ENCODE measurements at regions not wholly inside any gene's neighbourhood (a gene's known extent, or its start where the extent isn't known, plus 50 kb on each side); places are given as distances from the start of the nearest gene placed in this dataset.
A peak's percentile ranks its signal among the peaks of the same experiment; 100 is the strongest.

DNA sequence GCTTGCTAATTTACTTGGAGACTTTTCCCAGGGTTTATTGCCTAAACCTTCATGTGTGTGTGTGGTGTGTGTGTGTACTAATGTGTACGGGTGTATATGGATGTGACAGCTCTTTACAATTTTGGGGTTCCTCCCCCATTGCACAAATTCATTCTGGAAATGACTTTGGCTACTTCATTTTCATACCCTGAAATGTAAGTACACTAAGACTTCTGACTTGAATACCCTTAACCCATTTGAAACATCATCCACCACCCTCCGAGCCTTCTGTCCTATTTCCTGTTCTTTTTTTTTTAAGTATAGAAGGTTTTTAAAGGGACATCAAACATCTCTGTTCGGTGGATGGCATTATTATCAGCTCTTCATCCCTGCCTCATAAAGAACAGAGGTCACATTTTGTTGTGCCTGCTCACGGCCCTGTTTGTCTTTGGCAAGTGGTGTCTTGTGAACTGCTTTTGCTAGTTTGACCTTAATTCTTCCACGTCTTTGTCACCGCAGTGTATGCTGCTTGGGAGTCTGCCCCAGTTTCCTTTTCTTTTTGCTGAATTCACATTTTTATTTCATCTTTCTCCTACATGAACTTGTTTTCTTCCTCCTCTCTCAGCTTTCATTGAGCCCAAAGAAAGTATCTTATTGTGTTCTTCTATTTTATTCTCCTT, 228.3 kb downstream of the FOXO1 start:
- no peak overlapping the region for H3K4me3 ChIP-seq (replicated peaks in 1 of 2; ENCODE audit: low read depth in 2 of 2, low read length in 2 of 2)
- TF ChIP-seq, protein P1, sequence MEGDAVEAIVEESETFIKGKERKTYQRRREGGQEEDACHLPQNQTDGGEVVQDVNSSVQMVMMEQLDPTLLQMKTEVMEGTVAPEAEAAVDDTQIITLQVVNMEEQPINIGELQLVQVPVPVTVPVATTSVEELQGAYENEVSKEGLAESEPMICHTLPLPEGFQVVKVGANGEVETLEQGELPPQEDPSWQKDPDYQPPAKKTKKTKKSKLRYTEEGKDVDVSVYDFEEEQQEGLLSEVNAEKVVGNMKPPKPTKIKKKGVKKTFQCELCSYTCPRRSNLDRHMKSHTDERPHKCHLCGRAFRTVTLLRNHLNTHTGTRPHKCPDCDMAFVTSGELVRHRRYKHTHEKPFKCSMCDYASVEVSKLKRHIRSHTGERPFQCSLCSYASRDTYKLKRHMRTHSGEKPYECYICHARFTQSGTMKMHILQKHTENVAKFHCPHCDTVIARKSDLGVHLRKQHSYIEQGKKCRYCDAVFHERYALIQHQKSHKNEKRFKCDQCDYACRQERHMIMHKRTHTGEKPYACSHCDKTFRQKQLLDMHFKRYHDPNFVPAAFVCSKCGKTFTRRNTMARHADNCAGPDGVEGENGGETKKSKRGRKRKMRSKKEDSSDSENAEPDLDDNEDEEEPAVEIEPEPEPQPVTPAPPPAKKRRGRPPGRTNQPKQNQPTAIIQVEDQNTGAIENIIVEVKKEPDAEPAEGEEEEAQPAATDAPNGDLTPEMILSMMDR (IDR thresholded peaks at IDR 0.05; ENCODE audit: low read depth, low read length): no peak
- DNase-seq (ENCODE audit: low read depth in 2 of 2): peak in 1 of 2 donors; percentile 48

- TF ChIP-seq, protein P1 (IDR thresholded peaks at IDR 0.05; ENCODE audit: low read depth, low read length): no peak
- peak overlapping the region in 1 of 2 donors; percentile 12 for H3K4me3 ChIP-seq (replicated peaks in 1 of 2; ENCODE audit: low read depth in 2 of 2, low read length in 2 of 2)
- peak; percentile 68 to 71 for DNase-seq (ENCODE audit: low read depth in 2 of 2)
Measured at GRCh38 chr13:40438999-40439797, 227.2 kb downstream of the FOXO1 start.

DNA sequence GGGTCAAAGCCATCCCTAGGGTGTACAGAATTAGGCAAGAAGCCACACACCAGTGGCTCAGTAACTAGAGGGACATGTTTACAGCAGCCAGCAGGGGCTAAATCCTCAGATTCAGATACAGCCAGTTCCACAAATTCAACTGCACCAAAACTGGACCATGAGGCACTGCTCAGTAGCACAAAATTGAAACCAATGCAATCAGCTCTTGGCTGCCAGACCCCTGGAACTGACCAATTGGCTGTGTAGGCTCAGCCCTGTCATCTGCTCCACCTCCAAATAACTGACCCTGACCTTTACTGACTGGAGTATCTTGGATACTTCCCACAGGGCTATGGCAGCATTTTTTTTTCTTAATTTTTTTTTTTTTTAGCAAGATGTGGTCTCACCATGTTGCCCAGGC, 226.5 kb downstream of the FOXO1 start:
- peak in 1 of 2 donors; percentile 63 for DNase-seq (ENCODE audit: low read depth in 2 of 2)
- TF ChIP-seq, protein P1 (IDR thresholded peaks at IDR 0.05; ENCODE audit: low read depth, low read length): no peak
- no peak overlapping the region for H3K4me3 ChIP-seq (replicated peaks in 1 of 2; ENCODE audit: low read depth in 2 of 2, low read length in 2 of 2)

- TF ChIP-seq, protein P1 (IDR thresholded peaks at IDR 0.05; ENCODE audit: low read depth, low read length): no peak
Measured at GRCh38 chr13:40440990-40441820, 225.2 kb downstream of the FOXO1 start.

DNA sequence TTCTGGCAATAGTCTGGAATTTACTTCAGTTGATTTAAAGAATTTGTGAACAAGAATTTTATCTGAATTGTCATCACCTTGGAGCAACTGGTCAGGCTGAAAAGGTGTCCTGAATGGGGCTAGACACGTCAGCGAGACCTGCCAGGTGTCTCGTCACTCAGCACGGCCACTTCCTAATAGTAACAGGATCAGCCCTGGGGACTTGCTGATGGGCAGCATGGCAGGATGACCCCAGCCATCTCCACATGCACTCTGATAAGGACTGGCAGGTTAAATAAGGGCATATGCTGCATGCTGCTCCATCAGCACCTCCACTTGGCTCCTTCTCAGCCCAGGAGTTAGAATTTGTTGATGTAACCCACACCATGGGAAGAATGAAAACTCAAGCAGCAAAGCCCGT, 224.2 kb downstream of the FOXO1 start:
- DNase-seq (ENCODE audit: low read depth in 2 of 2): peak in 1 of 2 donors; percentile 51
- TF ChIP-seq, protein P1 (IDR thresholded peaks at IDR 0.05; ENCODE audit: low read depth, low read length): no peak

More at GRCh38 chr13:40440990-40441820, 225.2 kb downstream of the FOXO1 start:
- DNase-seq (ENCODE audit: low read depth in 2 of 2): peak; percentile 41 to 69
- no peak overlapping the region for H3K4me3 ChIP-seq (replicated peaks in 1 of 2; ENCODE audit: low read depth in 2 of 2, low read length in 2 of 2)

GRCh38 chr13:40442826-40443225, 223.6 kb downstream of the FOXO1 start:
- DNase-seq (ENCODE audit: low read depth in 2 of 2): no peak
- TF ChIP-seq, protein P1 (IDR thresholded peaks at IDR 0.05; ENCODE audit: low read depth, low read length): no peak
- no peak overlapping the region for H3K4me3 ChIP-seq (replicated peaks in 1 of 2; ENCODE audit: low read depth in 2 of 2, low read length in 2 of 2)

More for the DNA sequence above, 224.2 kb downstream of the FOXO1 start:
- no peak overlapping the region for H3K4me3 ChIP-seq (replicated peaks in 1 of 2; ENCODE audit: low read depth in 2 of 2, low read length in 2 of 2)

Data from cardiac fibroblast (primary cell).